GM19043 (cell line): ENCODE measurements at regions not wholly inside any gene's neighbourhood (a gene's known extent, or its start where the extent isn't known, plus 50 kb on each side); places are given as distances from the start of the nearest gene placed in this dataset.

ENCODE experiments used
- ATAC-seq: cut with Tn5 transposase; IDR thresholded peaks from one replicate; pipeline ENCODE4 v1.9.1; 2021; ENCODE audit warnings: low read depth; ENCODE audit not compliant: unreplicated experiment

GRCh38 chr18:56323673-56324072, 314.7 kb downstream of the TXNL1 start:
- no peak for ATAC-seq

GRCh38 chr18:56322406-56322805, 316.0 kb downstream of the TXNL1 start:
- no peak for ATAC-seq

GRCh38 chr18:56321470-56321869, 316.9 kb downstream of the TXNL1 start:
- ATAC-seq = no peak

- no peak for ATAC-seq
Measured at GRCh38 chr18:56319953-56320352, 318.4 kb downstream of the TXNL1 start.

- no peak for ATAC-seq
Measured at GRCh38 chr18:56316727-56317126, 321.7 kb downstream of the TXNL1 start.

- no peak for ATAC-seq
Measured at GRCh38 chr18:56315363-56315762, 323.0 kb downstream of the TXNL1 start.

- no peak for ATAC-seq
Measured at GRCh38 chr18:56314396-56314795, 324.0 kb downstream of the TXNL1 start.

GRCh38 chr18:56312551-56313335, 325.6 kb downstream of the TXNL1 start:
- ATAC-seq = no peak

GRCh38 chr18:56309104-56309503, 329.3 kb downstream of the TXNL1 start:
- ATAC-seq = no peak

- ATAC-seq = no peak
Measured at GRCh38 chr18:56307354-56308170, 330.8 kb downstream of the TXNL1 start.

- ATAC-seq = no peak
Measured at GRCh38 chr18:56306797-56307196, 331.6 kb downstream of the TXNL1 start.

GRCh38 chr18:56305583-56305982, 332.8 kb downstream of the TXNL1 start:
- no peak for ATAC-seq

- no peak for ATAC-seq
Measured at GRCh38 chr18:56302156-56302555, 336.2 kb downstream of the TXNL1 start.

- ATAC-seq = no peak
Measured at GRCh38 chr18:56299740-56300139, 338.7 kb downstream of the TXNL1 start.

GRCh38 chr18:56298935-56299334, 339.5 kb downstream of the TXNL1 start:
- no peak for ATAC-seq

GRCh38 chr18:56296381-56296780, 342.0 kb downstream of the TXNL1 start:
- no peak for ATAC-seq

- ATAC-seq = no peak
Measured at GRCh38 chr18:56294484-56295183, 343.8 kb downstream of the TXNL1 start.

GRCh38 chr18:56291294-56291693, 347.1 kb downstream of the TXNL1 start:
- no peak for ATAC-seq

- ATAC-seq = no peak
Measured at GRCh38 chr18:56289381-56289780, 349.0 kb downstream of the TXNL1 start.

- no peak for ATAC-seq
Measured at GRCh38 chr18:56286775-56287325, 351.5 kb downstream of the TXNL1 start.
